SK-N-SH (cell line): ENCODE measurements at regions not wholly inside any gene's neighbourhood (a gene's known extent, or its start where the extent isn't known, plus 50 kb on each side); places are given as distances from the start of the nearest gene placed in this dataset.

Experiments used
- CTCF ChIA-PET: fragments of 300-600, 350-600 bp; formaldehyde crosslinking; extraction: SDS; loops from one replicate; lab custom pipeline; 2021; lab: Yijun Ruan, JAX
- POLR2A ChIA-PET: fragments of 350-600 bp; sonication (Branson Sonifier 250); formaldehyde crosslinking; extraction: SDS; loops from one replicate; lab custom pipeline; 2020; ENCODE audit warnings: antibody characterized with exemption, inconsistent platforms; lab: Yijun Ruan, JAX
- DNase-seq: peaks from one replicate; pipeline ENCODE4 v3.0.0; 2012
- H2AFZ ChIP-seq: fragments of 200-600 bp; sonication (generic); 2 replicates; pipeline ENCODE4 v1.8.1; 2016; ENCODE audit warnings: antibody characterized with exemption, mild to moderate bottlenecking, low read depth
- H3F3A ChIP-seq: fragments of 200-600 bp; sonication (generic); replicated peaks from 2 replicates; pipeline ENCODE3; 2016; ENCODE audit warnings: antibody characterized with exemption, mild to moderate bottlenecking; ENCODE audit not compliant: insufficient read depth
- H3K27ac ChIP-seq, 2 experiments: fragments of 200-500 bp in 1 of 2; fragments of 200-600 bp in 1 of 2; sonication (Bioruptor generic) in 1 of 2; sonication (generic), shearing (Covaris generic) in 1 of 2; 2 replicates each; pipeline versions ENCODE4 v1.5.1 to v1.6.1; 2014 to 2016; ENCODE audit warnings: low read depth in 2 of 2, inconsistent platforms in 1 of 2, low read length in 1 of 2, mild to moderate bottlenecking in 1 of 2, mixed read lengths in 1 of 2
- H3K27me3 ChIP-seq: fragments of 200-600 bp; sonication (generic), shearing (Covaris generic); 2 replicates; pipeline ENCODE4 v1.6.1; 2016; ENCODE audit warnings: mixed run types; ENCODE audit not compliant: insufficient read depth
- H3K36me3 ChIP-seq, 2 experiments: fragments of 200-500 bp in 1 of 2; fragments of 200-600 bp in 1 of 2; sonication (Bioruptor generic) in 1 of 2; sonication (generic) in 1 of 2; replicated peaks in 1 of 2; 2 replicates each; pipeline versions ENCODE3 to v1.5.1; 2014 to 2016; ENCODE audit warnings: low read length in 1 of 2, mild to moderate bottlenecking in 1 of 2; ENCODE audit not compliant: insufficient read depth in 2 of 2, control insufficient read depth in 1 of 2
- H3K4me1 ChIP-seq, 2 experiments: fragments of 200-500 bp in 1 of 2; fragments of 200-600 bp in 1 of 2; sonication (Bioruptor generic) in 1 of 2; sonication (generic), shearing (Covaris generic) in 1 of 2; 2 replicates each; pipeline versions ENCODE4 v1.5.1 to v1.6.1; 2014 to 2016; ENCODE audit warnings: low read depth in 1 of 2, low read length in 1 of 2, mixed run types in 1 of 2; ENCODE audit not compliant: insufficient read depth in 2 of 2, control insufficient read depth in 1 of 2
- H3K4me2 ChIP-seq: fragments of 200-600 bp; sonication (generic), shearing (Covaris generic); 2 replicates; pipeline ENCODE4 v1.6.1; 2017; ENCODE audit warnings: mixed run types
- H3K4me3 ChIP-seq, 2 experiments: fragments of 200-500 bp in 1 of 2; fragments of 200-600 bp in 1 of 2; sonication (Bioruptor generic) in 1 of 2; sonication (generic), shearing (Covaris generic) in 1 of 2; 2 replicates each; pipeline versions ENCODE4 v1.5.1 to v1.8.1; 2014 to 2016; ENCODE audit warnings: low read depth in 2 of 2, inconsistent platforms in 1 of 2, low read length in 1 of 2, mild to moderate bottlenecking in 1 of 2, mixed read lengths in 1 of 2, moderate library complexity in 1 of 2
- H3K79me2 ChIP-seq: fragments of 200-600 bp; sonication (generic); 2 replicates; pipeline ENCODE4 v1.8.1; 2017; ENCODE audit warnings: mild to moderate bottlenecking; ENCODE audit not compliant: insufficient read depth
- H3K9ac ChIP-seq: fragments of 200-600 bp; sonication (generic); 2 replicates; pipeline ENCODE4 v1.6.1; 2017; ENCODE audit warnings: mixed run types
- H3K9me2 ChIP-seq: fragments of 200-600 bp; sonication (generic); 2 replicates; pipeline ENCODE4 v1.6.1; 2017; ENCODE audit warnings: mixed run types
- H3K9me3 ChIP-seq: fragments of 200-600 bp; sonication (generic); 2 replicates; pipeline ENCODE4 v1.6.1; 2017; ENCODE audit warnings: mixed run types, mild to moderate bottlenecking, moderate library complexity
- H4K20me1 ChIP-seq: fragments of 200-600 bp; sonication (generic); 2 replicates; pipeline ENCODE4 v1.6.1; 2017; ENCODE audit warnings: mild to moderate bottlenecking, mixed run types; ENCODE audit not compliant: insufficient read depth
- CHD2 ChIP-seq: fragments of 150-350 bp; IDR thresholded peaks from 2 replicates; pipeline ENCODE4 v1.6.1; 2018; ENCODE audit warnings: low read length; ENCODE audit not compliant: partially characterized antibody
- FOSL2 ChIP-seq: IDR thresholded peaks from 2 replicates; pipeline ENCODE4 v1.4.0; 2012; ENCODE audit warnings: low read depth, mild to moderate bottlenecking, moderate library complexity, borderline replicate concordance
- FOXM1 ChIP-seq: IDR thresholded peaks from 2 replicates; pipeline ENCODE4 v1.4.0; 2012; ENCODE audit warnings: low read depth, mild to moderate bottlenecking
- GABPA ChIP-seq: IDR thresholded peaks from 2 replicates; pipeline ENCODE4 v1.4.0; 2012; ENCODE audit warnings: low read depth, mild to moderate bottlenecking
- NFIC ChIP-seq: IDR thresholded peaks from 2 replicates; pipeline ENCODE4 v1.4.0; 2012; ENCODE audit warnings: borderline replicate concordance
- NRF1 ChIP-seq: IDR thresholded peaks from 2 replicates; pipeline ENCODE4 v1.6.1; 2012; ENCODE audit warnings: low read depth, mild to moderate bottlenecking, low read length
- POLR2AphosphoS5 ChIP-seq: IDR thresholded peaks from 2 replicates; pipeline ENCODE4 v1.6.1; 2012; ENCODE audit warnings: low read depth, low read length
- RCOR1 ChIP-seq: fragments of 150-350 bp; IDR thresholded peaks from 2 replicates; pipeline ENCODE4 v1.6.1; 2017; ENCODE audit warnings: antibody characterized with exemption, low read length
- RFX5 ChIP-seq: IDR thresholded peaks from 2 replicates; pipeline ENCODE4 v1.6.1; 2012; ENCODE audit warnings: mild to moderate bottlenecking, improper control_type of control experiment, low read length
- RXRA ChIP-seq: IDR thresholded peaks from 2 replicates; pipeline ENCODE4 v1.4.0; 2012; ENCODE audit warnings: low read depth, mild to moderate bottlenecking, borderline replicate concordance
- SIN3A ChIP-seq: IDR thresholded peaks from 2 replicates; pipeline ENCODE4 v1.6.1; 2012; ENCODE audit warnings: low read depth, mild to moderate bottlenecking, low read length, moderate library complexity, borderline replicate concordance
- SMC3 ChIP-seq: IDR thresholded peaks from 2 replicates; pipeline ENCODE4 v1.6.1; 2012; ENCODE audit warnings: low read depth, low read length, improper control_type of control experiment
- TCF12 ChIP-seq: IDR thresholded peaks from 2 replicates; pipeline ENCODE4 v1.4.0; 2012
- YY1 ChIP-seq: IDR thresholded peaks from 2 replicates; pipeline ENCODE4 v1.4.0; 2012; ENCODE audit warnings: low read depth, mild to moderate bottlenecking
- WGBS: methylation state at CpG from one replicate; pipeline ENCODE4 v1.1.6; 2017; ENCODE audit warnings: low lambda C conversion rate; 5-methylcytosine and 5-hydroxymethylcytosine counted together
- TF ChIP-seq, protein P1 (sequence below): fragments of 150-350 bp; IDR thresholded peaks from 2 replicates; pipeline ENCODE4 v1.6.1; 2017; ENCODE audit warnings: antibody characterized with exemption, low read length, low read depth, borderline replicate concordance
- TF ChIP-seq, protein P2 (sequence below): IDR thresholded peaks from 2 replicates; pipeline ENCODE4 v1.6.1; 2012; ENCODE audit warnings: mild to moderate bottlenecking, low read depth, low read length, moderate library complexity
- TF ChIP-seq, protein P3 (sequence below): fragments of 200-600 bp; sonication (generic); IDR thresholded peaks from 2 replicates; pipeline ENCODE4 v1.6.1; 2017; ENCODE audit warnings: antibody characterized with exemption, mild to moderate bottlenecking, moderate library complexity
- TF ChIP-seq, protein P4 (sequence below): IDR thresholded peaks from 2 replicates; pipeline ENCODE4; 2012
- TF ChIP-seq, protein P5 (sequence below): IDR thresholded peaks from 2 replicates; pipeline ENCODE4 v1.4.0; 2012; ENCODE audit warnings: low read depth, borderline replicate concordance

DNA sequence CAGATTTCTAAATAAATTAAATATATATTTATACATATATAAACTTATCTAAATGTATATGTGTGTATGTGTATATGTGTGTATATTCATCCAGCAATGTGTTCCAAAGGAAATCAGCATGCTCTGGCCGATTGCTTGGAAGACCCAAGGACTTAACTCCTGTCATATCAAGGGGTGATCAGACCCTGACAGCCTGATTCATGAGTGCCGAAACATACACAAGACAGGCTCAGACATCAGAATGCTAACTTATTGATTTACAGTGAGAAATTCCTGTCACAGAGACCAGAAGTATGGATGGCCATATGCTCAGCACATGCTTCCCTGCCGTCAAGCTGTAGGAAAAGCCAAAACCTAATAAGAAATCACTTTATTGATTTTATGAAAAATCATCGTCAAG is 545.1 kb upstream of the NR5A2 start:
- Histone ChIP-seq H2AFZ (no peak overlapping the region), H3K79me2 (no peaks in the 10 kb centered on the region), H3K9me2 (no peaks in the 10 kb centered on the region), H3K9me3 (no peaks in the 10 kb centered on the region; the same call in 1 of the 2 replicates), H3K27ac (no peak overlapping the region), H3K4me2 (no peak overlapping the region), H3K36me3 (no peaks in the 10 kb centered on the region), H3K4me3 (no peak overlapping the region), H3F3A (no peaks in the 10 kb centered on the region), H3K27me3 (no peaks in the 10 kb centered on the region), H3K9ac (no peak overlapping the region), H4K20me1 (no peaks in the 10 kb centered on the region), H3K4me1 (no peaks in the 10 kb centered on the region)
- WGBS: 77% methylated on average over 4 of the region's 4 CpGs
- POLR2A ChIA-PET: no interaction called here
- TF ChIP-seq SMC3 (no peak), RFX5 (no peak), RCOR1 (no peak), FOXM1 (no peak), NFIC (no peak), FOSL2 (no peak), YY1 (no peak), POLR2AphosphoS5 (no peak), CHD2 (no peak), NRF1 (no peak), TCF12 (no peak), SIN3A (no peak), GABPA (no peak), RXRA (no peak)
- TF ChIP-seq, protein P1, sequence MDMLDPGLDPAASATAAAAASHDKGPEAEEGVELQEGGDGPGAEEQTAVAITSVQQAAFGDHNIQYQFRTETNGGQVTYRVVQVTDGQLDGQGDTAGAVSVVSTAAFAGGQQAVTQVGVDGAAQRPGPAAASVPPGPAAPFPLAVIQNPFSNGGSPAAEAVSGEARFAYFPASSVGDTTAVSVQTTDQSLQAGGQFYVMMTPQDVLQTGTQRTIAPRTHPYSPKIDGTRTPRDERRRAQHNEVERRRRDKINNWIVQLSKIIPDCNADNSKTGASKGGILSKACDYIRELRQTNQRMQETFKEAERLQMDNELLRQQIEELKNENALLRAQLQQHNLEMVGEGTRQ: no peak
- TF ChIP-seq, protein P2, sequence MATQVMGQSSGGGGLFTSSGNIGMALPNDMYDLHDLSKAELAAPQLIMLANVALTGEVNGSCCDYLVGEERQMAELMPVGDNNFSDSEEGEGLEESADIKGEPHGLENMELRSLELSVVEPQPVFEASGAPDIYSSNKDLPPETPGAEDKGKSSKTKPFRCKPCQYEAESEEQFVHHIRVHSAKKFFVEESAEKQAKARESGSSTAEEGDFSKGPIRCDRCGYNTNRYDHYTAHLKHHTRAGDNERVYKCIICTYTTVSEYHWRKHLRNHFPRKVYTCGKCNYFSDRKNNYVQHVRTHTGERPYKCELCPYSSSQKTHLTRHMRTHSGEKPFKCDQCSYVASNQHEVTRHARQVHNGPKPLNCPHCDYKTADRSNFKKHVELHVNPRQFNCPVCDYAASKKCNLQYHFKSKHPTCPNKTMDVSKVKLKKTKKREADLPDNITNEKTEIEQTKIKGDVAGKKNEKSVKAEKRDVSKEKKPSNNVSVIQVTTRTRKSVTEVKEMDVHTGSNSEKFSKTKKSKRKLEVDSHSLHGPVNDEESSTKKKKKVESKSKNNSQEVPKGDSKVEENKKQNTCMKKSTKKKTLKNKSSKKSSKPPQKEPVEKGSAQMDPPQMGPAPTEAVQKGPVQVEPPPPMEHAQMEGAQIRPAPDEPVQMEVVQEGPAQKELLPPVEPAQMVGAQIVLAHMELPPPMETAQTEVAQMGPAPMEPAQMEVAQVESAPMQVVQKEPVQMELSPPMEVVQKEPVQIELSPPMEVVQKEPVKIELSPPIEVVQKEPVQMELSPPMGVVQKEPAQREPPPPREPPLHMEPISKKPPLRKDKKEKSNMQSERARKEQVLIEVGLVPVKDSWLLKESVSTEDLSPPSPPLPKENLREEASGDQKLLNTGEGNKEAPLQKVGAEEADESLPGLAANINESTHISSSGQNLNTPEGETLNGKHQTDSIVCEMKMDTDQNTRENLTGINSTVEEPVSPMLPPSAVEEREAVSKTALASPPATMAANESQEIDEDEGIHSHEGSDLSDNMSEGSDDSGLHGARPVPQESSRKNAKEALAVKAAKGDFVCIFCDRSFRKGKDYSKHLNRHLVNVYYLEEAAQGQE: no peak
- TF ChIP-seq, protein P3, sequence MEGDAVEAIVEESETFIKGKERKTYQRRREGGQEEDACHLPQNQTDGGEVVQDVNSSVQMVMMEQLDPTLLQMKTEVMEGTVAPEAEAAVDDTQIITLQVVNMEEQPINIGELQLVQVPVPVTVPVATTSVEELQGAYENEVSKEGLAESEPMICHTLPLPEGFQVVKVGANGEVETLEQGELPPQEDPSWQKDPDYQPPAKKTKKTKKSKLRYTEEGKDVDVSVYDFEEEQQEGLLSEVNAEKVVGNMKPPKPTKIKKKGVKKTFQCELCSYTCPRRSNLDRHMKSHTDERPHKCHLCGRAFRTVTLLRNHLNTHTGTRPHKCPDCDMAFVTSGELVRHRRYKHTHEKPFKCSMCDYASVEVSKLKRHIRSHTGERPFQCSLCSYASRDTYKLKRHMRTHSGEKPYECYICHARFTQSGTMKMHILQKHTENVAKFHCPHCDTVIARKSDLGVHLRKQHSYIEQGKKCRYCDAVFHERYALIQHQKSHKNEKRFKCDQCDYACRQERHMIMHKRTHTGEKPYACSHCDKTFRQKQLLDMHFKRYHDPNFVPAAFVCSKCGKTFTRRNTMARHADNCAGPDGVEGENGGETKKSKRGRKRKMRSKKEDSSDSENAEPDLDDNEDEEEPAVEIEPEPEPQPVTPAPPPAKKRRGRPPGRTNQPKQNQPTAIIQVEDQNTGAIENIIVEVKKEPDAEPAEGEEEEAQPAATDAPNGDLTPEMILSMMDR: no peak
- TF ChIP-seq, protein P4, sequence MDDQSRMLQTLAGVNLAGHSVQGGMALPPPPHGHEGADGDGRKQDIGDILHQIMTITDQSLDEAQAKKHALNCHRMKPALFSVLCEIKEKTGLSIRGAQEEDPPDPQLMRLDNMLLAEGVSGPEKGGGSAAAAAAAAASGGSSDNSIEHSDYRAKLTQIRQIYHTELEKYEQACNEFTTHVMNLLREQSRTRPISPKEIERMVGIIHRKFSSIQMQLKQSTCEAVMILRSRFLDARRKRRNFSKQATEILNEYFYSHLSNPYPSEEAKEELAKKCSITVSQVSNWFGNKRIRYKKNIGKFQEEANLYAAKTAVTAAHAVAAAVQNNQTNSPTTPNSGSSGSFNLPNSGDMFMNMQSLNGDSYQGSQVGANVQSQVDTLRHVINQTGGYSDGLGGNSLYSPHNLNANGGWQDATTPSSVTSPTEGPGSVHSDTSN: no peak
- TF ChIP-seq, protein P5, sequence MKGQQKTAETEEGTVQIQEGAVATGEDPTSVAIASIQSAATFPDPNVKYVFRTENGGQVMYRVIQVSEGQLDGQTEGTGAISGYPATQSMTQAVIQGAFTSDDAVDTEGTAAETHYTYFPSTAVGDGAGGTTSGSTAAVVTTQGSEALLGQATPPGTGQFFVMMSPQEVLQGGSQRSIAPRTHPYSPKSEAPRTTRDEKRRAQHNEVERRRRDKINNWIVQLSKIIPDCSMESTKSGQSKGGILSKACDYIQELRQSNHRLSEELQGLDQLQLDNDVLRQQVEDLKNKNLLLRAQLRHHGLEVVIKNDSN: no peak
- no peak for DNase-seq
- CTCF ChIA-PET: no interaction called here
